GM03348 (cell line): ENCODE measurements at regions not wholly inside any gene's neighbourhood (a gene's known extent, or its start where the extent isn't known, plus 50 kb on each side); places are given as distances from the start of the nearest gene placed in this dataset.
"Not testable (repeated sequence)": the region's sequence is repeated elsewhere in the genome, so short reads cannot be mapped to it uniquely, and the experiment has no call there.

Source experiments
- DNase-seq: peaks from one replicate; pipeline ENCODE4 v3.0.0; 2012; ENCODE audit warnings: low spot score

- no peak for DNase-seq
Observed at GRCh38 chr5:9787861-9788600, 157.9 kb upstream of the TAS2R1 start.

DNA sequence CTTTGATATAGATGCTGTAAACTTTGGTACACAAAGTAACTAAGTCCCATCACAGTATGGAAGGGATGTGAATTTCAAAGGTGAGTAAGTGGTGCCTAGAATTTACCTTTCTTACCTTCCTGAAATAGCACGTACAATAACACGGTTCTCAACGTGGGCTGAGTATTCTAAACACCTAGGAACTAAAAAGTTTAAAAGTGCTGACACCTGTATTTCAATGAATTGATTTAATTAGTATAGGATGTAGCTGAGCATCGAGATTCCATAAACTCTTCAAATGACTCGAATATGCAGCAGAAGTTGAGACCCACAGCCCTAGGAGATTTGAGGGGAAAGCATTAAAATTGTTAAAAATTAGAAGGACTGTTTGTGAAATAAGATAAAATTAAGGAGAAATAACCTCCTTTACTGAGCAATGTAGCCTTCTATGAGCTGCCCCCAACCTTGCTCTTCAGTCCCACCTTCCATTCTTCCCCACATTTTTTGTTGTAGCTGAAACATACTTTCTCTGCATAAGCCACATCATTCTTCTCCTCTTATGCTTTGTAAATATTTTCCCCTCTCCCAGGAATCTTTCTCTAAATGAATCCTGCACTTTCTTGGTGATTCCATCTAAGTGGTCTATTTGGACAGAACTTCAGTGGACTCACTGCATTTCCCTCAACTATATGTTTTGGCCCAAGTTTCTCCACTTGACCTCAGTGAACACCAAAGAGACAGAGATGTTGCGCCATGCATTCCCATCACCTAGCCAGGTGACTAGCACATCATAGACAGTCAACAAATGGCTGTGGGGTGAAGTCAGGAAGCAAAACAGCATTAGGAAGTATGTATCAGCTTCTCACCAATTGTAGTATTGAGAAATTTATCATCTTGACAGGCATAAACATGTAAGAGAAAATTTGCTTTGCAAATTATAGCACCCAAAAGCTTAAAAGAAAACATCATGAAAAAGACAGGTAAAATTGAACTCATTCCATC, 156.5 kb upstream of the TAS2R1 start:
- DNase-seq = no peak

- no peak for DNase-seq
Observed at GRCh38 chr5:9785751-9786150, 155.6 kb upstream of the TAS2R1 start.

DNA sequence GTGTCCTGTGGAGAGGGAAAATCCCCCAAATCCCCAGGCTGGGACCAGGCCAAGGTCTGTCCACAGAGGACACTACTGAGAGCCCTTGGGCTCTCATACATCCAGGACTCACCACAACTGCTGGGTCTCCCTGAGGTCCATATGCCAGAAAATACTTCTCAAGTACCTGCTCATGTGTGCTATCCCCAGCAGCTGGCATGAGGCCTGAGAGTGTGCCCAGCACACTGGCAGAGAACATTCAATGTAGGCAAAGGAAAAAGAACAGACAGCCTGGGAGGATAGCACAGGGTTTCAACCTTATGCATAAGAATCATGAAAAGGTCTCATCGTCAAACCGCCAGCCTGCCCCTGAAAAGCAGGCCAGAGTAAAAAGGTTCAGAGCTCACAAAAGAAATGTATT, 154.1 kb upstream of the TAS2R1 start:
- DNase-seq = no peak

DNA sequence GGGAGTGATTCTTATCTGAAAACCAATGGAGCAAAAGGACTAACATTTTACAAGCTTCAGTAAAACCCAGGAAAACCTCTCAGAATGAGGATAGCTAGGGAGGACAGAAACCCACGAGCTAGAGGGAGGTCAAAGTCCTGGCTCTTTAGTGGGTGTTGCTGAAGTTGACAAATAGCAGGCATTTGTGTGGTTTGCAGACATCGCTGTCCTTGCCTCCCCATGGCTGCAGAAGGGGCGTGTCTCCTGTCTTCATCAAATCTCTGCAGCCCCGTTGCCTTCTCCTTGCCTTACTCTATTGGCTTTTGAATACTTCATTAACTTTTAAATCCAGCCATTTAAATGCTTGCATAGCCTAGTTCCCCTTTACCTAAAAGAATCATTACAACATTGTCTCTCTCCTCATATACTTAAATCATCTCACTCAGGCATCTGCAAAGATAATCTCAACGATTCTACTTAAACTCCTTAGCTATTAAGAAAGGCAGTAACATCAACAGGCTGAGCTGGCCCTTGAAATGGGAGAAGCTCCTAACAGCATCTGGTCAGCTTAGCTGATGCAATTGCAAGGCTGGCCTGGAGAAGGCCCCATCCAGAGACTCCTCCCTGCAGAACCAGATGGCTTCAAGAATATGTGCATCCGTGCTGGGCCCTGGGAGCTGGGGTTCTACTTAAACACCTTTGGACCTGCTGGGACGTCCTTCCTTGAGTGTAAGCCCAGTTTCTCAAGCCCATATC, 152.8 kb upstream of the TAS2R1 start:
- peak; percentile 85 for DNase-seq

DNA sequence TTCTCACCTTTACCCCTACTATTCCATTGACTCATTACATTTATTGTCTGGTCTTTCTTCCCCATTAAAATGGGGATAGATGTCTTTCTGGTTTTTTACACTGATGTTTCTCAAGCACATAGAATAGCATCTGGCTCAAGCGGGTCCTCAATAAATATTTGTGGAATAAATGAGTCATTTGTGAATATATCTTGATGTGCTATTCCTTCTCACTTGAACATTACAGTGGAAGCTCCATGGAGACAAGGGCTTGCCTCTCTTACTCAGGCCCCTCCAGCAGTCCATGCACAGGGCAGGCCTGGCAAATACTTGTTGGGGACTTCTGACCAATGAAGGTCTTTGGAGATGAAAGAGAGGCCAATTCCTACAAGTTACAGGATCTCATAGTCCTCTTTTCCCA, 151.7 kb upstream of the TAS2R1 start:
- no peak for DNase-seq

DNA sequence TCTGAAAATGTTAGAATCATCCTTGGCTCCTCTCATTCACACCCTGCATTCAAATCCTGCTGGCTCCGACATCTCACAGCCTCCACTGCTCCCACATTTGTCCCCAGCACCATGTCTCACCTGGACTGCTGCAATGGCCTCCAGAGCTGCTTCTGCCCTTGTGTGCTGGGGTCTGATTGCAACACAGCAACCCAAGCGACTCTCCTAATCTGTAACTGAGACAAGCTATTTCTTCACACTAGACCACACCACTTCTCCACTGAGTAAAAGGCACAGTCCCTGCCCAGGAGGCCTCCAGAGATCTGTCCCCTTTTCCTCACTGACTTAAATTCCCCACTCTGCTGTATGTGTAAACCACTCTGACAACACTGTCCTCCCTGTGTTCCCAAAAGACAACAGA, 151.1 kb upstream of the TAS2R1 start:
- DNase-seq = no peak

GRCh38 chr5:9780501-9780900, 150.3 kb upstream of the TAS2R1 start:
- DNase-seq = no peak

GRCh38 chr5:9776525-9776924, 146.4 kb upstream of the TAS2R1 start:
- DNase-seq = no peak

DNA sequence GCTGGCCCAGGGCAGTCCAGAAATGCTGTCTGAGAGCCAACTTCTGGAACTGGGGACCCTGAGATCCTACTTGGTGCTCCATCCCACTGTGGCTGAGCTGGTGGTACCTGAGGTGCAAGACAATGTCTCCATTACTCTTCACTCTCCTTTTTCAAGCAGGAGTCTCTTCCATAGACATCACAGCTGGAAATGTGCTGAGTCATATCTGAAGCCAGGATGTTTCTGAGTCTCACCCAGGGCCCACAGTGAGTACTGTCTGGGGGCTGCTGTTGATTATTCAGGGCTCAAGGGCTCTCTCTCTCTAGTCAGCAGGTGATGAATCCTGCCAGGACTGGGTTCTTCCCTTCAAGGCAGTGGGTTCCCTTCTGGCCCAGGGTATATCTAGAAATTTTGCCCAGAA, 145.2 kb upstream of the TAS2R1 start:
- peak; percentile 27 for DNase-seq

DNA sequence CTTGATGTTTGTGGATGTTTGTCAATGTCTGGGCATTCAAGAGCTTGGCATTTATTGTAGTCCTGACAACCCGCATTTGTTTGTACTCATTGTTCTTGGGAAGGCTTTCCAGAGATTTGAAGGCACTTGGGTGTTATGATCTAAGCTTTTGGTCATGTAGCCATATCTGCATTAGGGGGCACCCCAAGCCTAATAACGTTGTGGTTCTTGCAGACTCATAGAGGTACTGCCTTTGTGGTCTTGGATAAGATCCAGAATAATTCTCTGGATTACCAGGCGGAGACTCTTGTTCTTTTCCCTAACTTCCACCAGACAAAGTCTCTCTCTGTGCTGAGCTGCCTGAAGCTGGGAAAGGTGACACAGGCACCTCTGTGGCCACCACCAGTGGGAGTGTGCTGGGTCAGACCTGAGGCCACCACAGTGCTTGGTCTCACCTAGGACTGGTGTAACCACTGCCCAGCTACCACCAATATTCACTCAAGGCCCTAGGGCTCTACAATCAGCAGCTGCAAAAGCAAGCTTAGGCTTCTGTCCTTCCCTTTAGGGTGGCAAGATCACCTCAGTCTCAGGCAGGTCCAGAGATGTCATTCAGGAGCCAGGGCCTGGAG, 144.4 kb upstream of the TAS2R1 start:
- no peak for DNase-seq

DNA sequence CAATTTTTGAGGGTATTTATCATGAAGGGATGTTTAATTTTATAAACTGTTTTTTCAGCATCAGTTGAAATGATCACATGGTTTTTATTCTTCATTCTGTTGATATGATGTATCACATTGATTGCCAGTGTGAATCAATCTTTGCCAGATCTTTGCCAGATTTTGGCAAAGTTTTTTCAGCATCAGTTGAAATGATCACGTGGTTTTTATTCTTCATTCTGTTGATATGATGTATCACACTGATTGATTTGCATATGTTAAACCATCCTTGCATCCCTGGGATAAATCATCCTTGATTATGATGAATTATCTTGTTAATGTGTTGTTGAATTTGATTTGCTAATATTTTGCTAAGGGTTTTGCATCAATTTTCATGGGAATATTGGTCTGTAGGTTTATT, 140.9 kb upstream of the TAS2R1 start:
- DNase-seq = no peak

GRCh38 chr5:9766581-9766980, 136.4 kb upstream of the TAS2R1 start:
- peak; percentile 30 for DNase-seq

DNA sequence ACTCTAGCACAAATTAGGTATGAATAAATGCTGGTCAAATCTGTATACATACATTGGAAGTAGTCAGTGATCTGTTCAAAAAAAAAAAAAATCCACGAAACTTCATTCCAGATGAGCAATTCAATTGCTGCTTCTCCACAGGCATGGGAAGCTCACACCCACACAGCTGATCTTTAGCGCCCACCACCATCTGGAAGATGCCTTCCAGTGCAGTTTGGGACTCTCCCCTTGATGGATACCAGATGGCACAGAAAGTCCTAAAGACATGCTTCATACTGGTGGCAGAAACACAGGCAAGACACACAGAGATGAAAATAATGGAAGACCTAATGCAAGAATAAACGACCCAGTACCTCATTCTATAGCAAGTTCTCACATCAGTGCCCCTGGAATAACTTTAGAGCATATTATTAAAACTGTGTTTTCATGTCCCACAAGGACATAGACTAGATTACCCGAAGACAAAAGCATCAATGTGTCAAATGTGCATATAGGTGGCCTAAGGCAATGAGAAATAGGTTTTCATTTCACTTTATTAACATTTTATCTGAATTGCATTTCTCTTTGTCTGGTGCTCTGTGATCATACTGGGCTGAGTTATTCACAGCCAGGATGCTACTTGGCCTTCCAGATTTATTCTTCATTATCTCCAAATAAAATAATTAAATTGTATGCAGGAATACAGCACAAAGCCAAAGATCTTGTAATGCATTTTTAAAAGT, 135.4 kb upstream of the TAS2R1 start:
- DNase-seq = peak; percentile 72

DNA sequence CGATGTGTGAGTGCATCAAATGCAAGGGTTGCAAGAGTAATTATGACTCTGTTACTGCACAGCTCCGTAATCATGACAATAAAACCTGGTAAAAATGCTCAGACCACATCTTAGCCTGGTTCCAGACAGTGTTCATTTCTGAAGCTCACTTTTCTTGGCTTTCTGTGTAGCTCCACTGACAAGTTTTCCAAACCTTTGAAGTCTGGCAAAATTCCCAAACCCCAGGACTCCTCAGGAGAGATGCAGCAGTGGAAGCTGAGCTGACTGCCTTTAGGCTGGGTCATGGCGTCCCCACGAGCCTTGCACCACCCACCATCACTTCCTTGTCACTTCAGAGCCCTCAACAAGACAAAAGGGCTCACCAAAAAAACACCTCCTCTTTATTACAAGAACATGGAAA, 131.6 kb upstream of the TAS2R1 start:
- no peak for DNase-seq

DNA sequence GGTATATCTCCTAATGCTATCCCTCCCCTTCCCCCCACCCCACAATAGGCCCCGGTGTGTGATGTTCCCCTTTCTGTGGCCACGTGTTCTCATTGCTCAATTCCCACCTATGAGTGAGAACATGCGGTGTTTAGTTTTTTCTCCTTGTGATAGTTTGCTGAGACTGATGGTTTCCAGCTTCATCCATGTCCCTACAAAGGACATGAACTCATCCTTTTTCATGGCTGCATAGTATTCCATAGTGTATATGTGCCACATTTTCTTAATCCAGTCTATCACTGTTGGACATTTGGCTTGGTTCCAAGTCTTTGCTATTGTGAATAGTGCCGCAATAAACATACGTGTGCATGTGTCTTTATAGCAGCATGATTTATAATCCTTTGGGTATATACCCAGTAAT, 122.5 kb upstream of the TAS2R1 start:
- DNase-seq = not testable (repeated sequence)

DNA sequence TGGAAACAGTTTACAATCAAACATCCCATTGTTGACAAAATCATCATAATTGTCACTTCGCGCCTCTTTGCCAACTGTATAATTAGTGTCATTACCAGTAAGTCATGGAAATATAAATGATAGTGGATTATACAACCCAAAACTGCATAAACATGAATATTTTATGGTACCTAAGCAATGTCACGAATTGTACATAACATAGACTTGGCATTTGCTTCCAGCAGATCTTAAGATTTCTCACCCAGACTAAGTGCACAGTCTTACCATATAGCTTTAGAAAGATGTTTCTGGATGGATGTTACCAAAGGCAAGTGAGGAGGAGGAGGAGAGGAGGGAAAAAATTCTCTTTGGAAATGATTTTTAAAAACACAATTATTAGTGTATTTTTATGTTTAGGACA, 113.4 kb upstream of the TAS2R1 start:
- DNase-seq = no peak

DNA sequence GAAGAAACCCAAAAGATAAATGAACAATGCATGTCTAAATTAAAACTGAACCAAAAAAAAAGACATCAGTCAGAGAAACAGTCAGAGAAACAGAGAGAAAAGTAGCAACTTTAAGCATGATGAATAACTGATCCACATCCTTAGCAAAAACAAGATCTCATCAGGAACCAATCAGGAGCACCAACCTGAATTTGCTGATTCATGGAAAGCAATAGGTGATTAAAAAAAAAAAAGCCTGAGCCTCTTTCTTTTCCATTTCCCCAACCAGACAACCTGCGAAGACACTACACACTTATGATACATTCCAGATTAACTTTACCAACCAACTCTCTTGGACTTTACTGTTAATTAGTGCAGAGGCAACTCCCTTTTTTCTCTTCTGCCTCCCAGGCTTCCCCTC, 112.7 kb upstream of the TAS2R1 start:
- no peak for DNase-seq

GRCh38 chr5:9739135-9739534, 109.0 kb upstream of the TAS2R1 start:
- no peak for DNase-seq

- DNase-seq = no peak
Observed at GRCh38 chr5:9737265-9737664, 107.1 kb upstream of the TAS2R1 start.

GRCh38 chr5:9733486-9733885, 103.3 kb upstream of the TAS2R1 start:
- DNase-seq = peak; percentile 36
